ENCODE measurements at regions not wholly inside any gene's neighbourhood (a gene's known extent, or its start where the extent isn't known, plus 50 kb on each side); places are given as distances from the start of the nearest gene placed in this dataset.

DNA sequence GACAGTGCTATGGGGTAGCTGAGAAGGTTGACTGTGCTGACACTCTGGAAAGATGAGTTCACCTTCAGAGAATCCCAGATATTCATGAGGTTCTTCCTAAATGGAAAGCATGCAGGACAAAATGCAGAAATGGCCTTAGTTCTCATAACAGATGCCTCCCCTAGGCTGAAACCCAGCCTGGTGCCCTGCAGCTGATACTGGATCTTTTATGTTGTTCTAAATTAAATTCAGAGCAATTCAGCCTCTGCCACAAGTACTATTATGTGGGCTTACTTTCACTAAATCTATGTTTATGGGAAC is 172.0 kb upstream of the SERPINE2 start:
- TF ChIP-seq EZH2 (IDR thresholded peaks at IDR 0.05; ENCODE audit: insufficient read depth, low read length) = no peak
- TF ChIP-seq, protein P1, sequence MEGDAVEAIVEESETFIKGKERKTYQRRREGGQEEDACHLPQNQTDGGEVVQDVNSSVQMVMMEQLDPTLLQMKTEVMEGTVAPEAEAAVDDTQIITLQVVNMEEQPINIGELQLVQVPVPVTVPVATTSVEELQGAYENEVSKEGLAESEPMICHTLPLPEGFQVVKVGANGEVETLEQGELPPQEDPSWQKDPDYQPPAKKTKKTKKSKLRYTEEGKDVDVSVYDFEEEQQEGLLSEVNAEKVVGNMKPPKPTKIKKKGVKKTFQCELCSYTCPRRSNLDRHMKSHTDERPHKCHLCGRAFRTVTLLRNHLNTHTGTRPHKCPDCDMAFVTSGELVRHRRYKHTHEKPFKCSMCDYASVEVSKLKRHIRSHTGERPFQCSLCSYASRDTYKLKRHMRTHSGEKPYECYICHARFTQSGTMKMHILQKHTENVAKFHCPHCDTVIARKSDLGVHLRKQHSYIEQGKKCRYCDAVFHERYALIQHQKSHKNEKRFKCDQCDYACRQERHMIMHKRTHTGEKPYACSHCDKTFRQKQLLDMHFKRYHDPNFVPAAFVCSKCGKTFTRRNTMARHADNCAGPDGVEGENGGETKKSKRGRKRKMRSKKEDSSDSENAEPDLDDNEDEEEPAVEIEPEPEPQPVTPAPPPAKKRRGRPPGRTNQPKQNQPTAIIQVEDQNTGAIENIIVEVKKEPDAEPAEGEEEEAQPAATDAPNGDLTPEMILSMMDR (IDR thresholded peaks at IDR 0.05; ENCODE audit: insufficient read depth, low read depth, low read length) = no peak

Measured in astrocyte (in vitro differentiated cells and primary cell).